PC-3 (cell line): ENCODE measurements at regions not wholly inside any gene's neighbourhood (a gene's known extent, or its start where the extent isn't known, plus 50 kb on each side); places are given as distances from the start of the nearest gene placed in this dataset.

Experiments
- ATAC-seq: fragments of 200-7000 bp; cut with Tn5 transposase; 2 replicates; pipeline ENCODE4 v1.9.1; 2020; ENCODE audit warnings: mild to moderate bottlenecking, moderate library complexity
- BruUV-seq: library from RNA; stranded (reverse); fragments of 400-500 nt; replicated peaks from 2 replicates; lab custom pipeline; 2021; lab: Mats Ljungman, UMichigan
- CTCF ChIA-PET: fragments of 300-600 bp; sonication (Branson Sonifier 250); formaldehyde crosslinking; loops from one replicate; lab custom pipeline; 2022; ENCODE audit warnings: antibody characterized with exemption; lab: Charles Lee
- POLR2A ChIA-PET: fragments of 300-600 bp; sonication (Branson Sonifier 250); formaldehyde crosslinking; loops from one replicate; lab custom pipeline; 2022; ENCODE audit warnings: antibody characterized with exemption; ENCODE audit not compliant: unreplicated experiment; lab: Charles Lee
- DNase-seq: peaks from one replicate; pipeline ENCODE4 v3.0.0-alpha.2; 2015
- H2AFZ ChIP-seq: fragments of 300-600 bp; sonication (generic); 2 replicates; pipeline ENCODE4 v1.6.0; 2016; ENCODE audit warnings: antibody characterized with exemption, low read length
- H3F3A ChIP-seq: fragments of 300-600 bp; sonication (generic); one replicate; pipeline ENCODE4 v1.6.0; 2017; ENCODE audit warnings: antibody characterized with exemption, low read length, control low read depth, mild to moderate bottlenecking; ENCODE audit not compliant: unreplicated experiment
- H3K27ac ChIP-seq: fragments of 300-600 bp; sonication (generic); 2 replicates; pipeline ENCODE4 v1.5.1; 2016; ENCODE audit warnings: mild to moderate bottlenecking, low read length
- H3K27me3 ChIP-seq: fragments of 300-600 bp; sonication (generic); 2 replicates; pipeline ENCODE4 v1.6.1; 2016; ENCODE audit warnings: low read length, mixed read lengths
- H3K36me3 ChIP-seq: fragments of 300-600 bp; sonication (generic); 2 replicates; pipeline ENCODE4 v1.6.1; 2016; ENCODE audit warnings: low read depth, mixed run types, low read length, mixed read lengths
- H3K4me1 ChIP-seq: fragments of 300-600 bp; sonication (generic); 2 replicates; pipeline ENCODE4 v1.5.1; 2016; ENCODE audit warnings: low read length; ENCODE audit not compliant: insufficient read depth
- H3K4me2 ChIP-seq: fragments of 300-600 bp; sonication (generic); 2 replicates; pipeline ENCODE4 v1.6.0; 2016; ENCODE audit warnings: low read length
- H3K4me3 ChIP-seq: fragments of 300-600 bp; sonication (generic); 2 replicates; pipeline ENCODE4 v1.5.1; 2016; ENCODE audit warnings: mild to moderate bottlenecking, low read length, mixed read lengths
- H3K79me2 ChIP-seq: fragments of 300-600 bp; sonication (generic); 2 replicates; pipeline ENCODE4 v1.6.1; 2017; ENCODE audit warnings: low read length, mixed read lengths
- H3K9ac ChIP-seq: fragments of 300-600 bp; sonication (generic); 2 replicates; pipeline ENCODE4 v1.6.0; 2016; ENCODE audit warnings: mild to moderate bottlenecking, low read length
- H3K9me2 ChIP-seq: fragments of 300-600 bp; sonication (generic); replicated peaks from 2 replicates; pipeline ENCODE4 v1.6.1; 2016; ENCODE audit warnings: mixed run types, low read length, mixed read lengths
- H3K9me3 ChIP-seq: fragments of 300-600 bp; sonication (generic); 2 replicates; pipeline ENCODE4 v1.6.1; 2016; ENCODE audit warnings: low read length, mixed read lengths
- H4K20me1 ChIP-seq: fragments of 300-600 bp; sonication (generic); 2 replicates; pipeline ENCODE4 v1.6.1; 2016; ENCODE audit warnings: low read length, mixed read lengths
- EZH2 ChIP-seq: fragments of 300-600 bp; sonication (generic); IDR thresholded peaks from one replicate; pipeline ENCODE4 v1.6.1; 2017; ENCODE audit warnings: antibody characterized with exemption, mild to moderate bottlenecking, low read length; ENCODE audit not compliant: unreplicated experiment
- EZH2phosphoT487 ChIP-seq: fragments of 300-600 bp; sonication (generic); IDR thresholded peaks from 2 replicates; pipeline ENCODE4 v1.6.1; 2018; ENCODE audit warnings: mild to moderate bottlenecking, antibody characterized with exemption, low read length, borderline replicate concordance
- intact Hi-C: fragments of 100-400 bp; cut with micrococcal nuclease; formaldehyde crosslinking; loops from 2 replicates; pipeline ENCODE4 v1.9.0; 2023
- TF ChIP-seq, protein P1 (sequence below): fragments of 300-600 bp; sonication (generic); conservative IDR thresholded peaks from 2 replicates; pipeline ENCODE4 v1.5.1; 2017; ENCODE audit warnings: antibody characterized with exemption, low read depth, mild to moderate bottlenecking, low read length

DNA sequence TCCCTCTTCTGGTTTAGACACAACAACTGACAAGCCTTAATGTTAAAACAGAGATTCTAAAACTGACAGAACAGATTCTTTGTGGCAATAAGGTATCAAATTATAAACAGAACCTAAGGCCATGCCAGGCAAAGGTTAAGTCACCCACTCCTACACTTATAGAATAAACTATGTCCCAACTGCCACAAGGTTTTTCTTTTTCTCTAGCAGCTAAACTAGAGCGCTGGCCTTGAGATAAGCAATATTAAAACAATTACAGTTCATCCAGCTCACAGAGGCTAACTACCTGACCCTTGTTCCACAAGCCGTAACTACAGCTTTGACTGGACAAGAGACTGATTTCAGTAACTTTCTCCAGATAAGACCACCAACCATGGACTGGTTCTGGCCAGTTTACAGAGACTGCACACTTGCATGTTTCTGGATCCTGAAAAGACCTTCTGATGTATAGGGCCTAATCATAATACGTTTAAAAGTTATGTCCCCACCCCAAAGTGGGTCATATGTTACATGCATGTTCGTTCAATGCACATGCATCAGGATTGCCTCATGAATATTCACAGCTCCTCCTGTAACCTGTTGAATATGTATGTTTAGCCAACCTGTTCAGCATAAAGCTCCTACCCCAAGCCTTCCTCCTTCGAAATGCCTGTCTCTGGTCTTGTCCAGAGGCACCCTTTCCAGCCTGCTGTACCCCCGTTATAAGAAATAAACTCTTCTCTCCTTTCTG, 61.9 kb upstream of the VASH1 start:
- ChIA-PET CTCF (no interaction called here), POLR2A (no interaction called here)
- TF ChIP-seq EZH2phosphoT487 (no peak), EZH2 (no peak)
- TF ChIP-seq, protein P1, sequence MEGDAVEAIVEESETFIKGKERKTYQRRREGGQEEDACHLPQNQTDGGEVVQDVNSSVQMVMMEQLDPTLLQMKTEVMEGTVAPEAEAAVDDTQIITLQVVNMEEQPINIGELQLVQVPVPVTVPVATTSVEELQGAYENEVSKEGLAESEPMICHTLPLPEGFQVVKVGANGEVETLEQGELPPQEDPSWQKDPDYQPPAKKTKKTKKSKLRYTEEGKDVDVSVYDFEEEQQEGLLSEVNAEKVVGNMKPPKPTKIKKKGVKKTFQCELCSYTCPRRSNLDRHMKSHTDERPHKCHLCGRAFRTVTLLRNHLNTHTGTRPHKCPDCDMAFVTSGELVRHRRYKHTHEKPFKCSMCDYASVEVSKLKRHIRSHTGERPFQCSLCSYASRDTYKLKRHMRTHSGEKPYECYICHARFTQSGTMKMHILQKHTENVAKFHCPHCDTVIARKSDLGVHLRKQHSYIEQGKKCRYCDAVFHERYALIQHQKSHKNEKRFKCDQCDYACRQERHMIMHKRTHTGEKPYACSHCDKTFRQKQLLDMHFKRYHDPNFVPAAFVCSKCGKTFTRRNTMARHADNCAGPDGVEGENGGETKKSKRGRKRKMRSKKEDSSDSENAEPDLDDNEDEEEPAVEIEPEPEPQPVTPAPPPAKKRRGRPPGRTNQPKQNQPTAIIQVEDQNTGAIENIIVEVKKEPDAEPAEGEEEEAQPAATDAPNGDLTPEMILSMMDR: no peak
- Histone ChIP-seq H3K79me2 (no peaks in the 10 kb centered on the region), H3K4me2 (no peak overlapping the region), H3K27ac (no peak overlapping the region), H4K20me1 (no peaks in the 10 kb centered on the region), H3K27me3 (peaks cover 52% of the 10 kb centered on the region), H3K36me3 (no peaks in the 10 kb centered on the region), H3K4me1 (no peaks in the 10 kb centered on the region), H3K9me3 (no peaks in the 10 kb centered on the region), H2AFZ (no peak overlapping the region), H3K4me3 (no peak overlapping the region), H3F3A (no peaks in the 10 kb centered on the region), H3K9ac (no peak overlapping the region), H3K9me2 (no peaks in the 10 kb centered on the region)
- DNase-seq (no peak), ATAC-seq (no peak)
- intact Hi-C loops: no loop called here
- BruUV-seq: no TSS peak

DNA sequence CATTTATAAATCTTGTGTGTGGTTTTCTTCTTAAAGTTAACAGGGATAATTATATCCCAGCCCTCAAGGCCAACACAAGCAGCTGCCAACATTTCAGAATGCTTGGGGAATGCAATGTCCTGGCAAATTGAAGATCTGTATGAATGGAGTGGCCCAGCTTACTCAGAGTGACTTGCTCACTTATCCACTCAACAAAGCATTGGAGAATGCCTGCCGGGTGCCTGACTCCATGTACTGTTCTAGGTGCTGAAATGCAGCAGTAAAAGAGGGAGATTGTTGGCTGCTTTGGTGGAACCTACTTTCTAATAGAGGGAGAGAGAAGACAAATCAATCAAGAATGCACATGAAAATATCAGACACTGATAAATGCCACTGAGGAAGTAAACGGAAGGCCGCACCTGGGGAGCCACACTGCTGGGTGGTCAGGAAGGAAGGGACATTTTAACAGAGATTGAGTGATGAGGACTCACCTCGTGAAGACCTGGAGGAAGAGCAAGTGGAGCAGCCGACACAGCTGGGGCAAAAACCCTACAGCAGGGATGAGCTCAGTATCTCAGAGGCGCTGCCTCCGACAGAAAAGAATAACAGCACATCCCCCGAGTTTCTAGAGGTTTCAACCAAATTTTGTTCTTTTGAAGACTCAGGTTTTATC, 61.2 kb upstream of the VASH1 start:
- POLR2A ChIA-PET: no interaction called here
- Histone ChIP-seq H3K9me2 (no peaks in the 10 kb centered on the region), H3K9ac (no peak overlapping the region), H3K79me2 (no peaks in the 10 kb centered on the region), H3K36me3 (no peaks in the 10 kb centered on the region), H3K27ac (no peak overlapping the region), H3K4me2 (no peak overlapping the region), H3K27me3 (peaks cover 49% of the 10 kb centered on the region), H3K4me1 (no peaks in the 10 kb centered on the region), H4K20me1 (no peaks in the 10 kb centered on the region), H3F3A (no peaks in the 10 kb centered on the region), H3K9me3 (no peaks in the 10 kb centered on the region), H3K4me3 (no peak overlapping the region), H2AFZ (no peak overlapping the region)
- no peak for DNase-seq
- intact Hi-C loops: no loop called here
- CTCF ChIA-PET: no interaction called here
- no TSS peak for BruUV-seq
- no peak for ATAC-seq
- no peak for TF ChIP-seq EZH2
- TF ChIP-seq, protein P1: no peak
- no peak for TF ChIP-seq EZH2phosphoT487

DNA sequence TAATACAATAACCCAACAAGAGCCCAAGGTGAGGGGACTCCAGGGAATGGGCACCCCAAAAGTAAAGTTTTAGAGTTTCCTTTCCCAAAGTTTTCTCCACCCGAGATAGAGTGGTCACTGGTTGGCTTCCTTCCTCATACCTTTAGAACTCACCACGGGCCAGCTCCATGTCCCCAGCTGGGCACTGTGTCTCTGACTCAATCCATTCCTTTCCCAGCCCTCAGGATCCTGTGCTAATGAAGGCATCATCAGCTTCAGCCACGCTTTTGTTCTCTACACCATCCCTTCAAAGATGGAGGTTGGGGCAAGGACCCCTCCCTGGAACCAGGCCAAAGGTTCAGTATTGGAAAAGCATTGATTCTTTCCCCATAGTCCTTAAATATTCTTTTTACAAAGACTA, 59.8 kb upstream of the VASH1 start:
- H3K36me3 ChIP-seq: no peaks in the 10 kb centered on the region
- no peak for ATAC-seq
- no peak overlapping the region for H3K9ac ChIP-seq
- H3K4me2 ChIP-seq: no peak overlapping the region
- H3K4me1 ChIP-seq: no peaks in the 10 kb centered on the region
- no peaks in the 10 kb centered on the region for H3K9me2 ChIP-seq
- H3K27ac ChIP-seq: no peak overlapping the region
- H3K27me3 ChIP-seq: peaks cover 42% of the 10 kb centered on the region; the same call in 1 of the 2 replicates
- no peak overlapping the region for H3K4me3 ChIP-seq
- H4K20me1 ChIP-seq: no peaks in the 10 kb centered on the region
- H3K9me3 ChIP-seq: no peaks in the 10 kb centered on the region
- TF ChIP-seq EZH2 (no peak), EZH2phosphoT487 (no peak)
- TF ChIP-seq, protein P1: no peak
- ChIA-PET CTCF (no interaction called here), POLR2A (no interaction called here)
- H3F3A ChIP-seq: no peaks in the 10 kb centered on the region
- BruUV-seq: no TSS peak
- H2AFZ ChIP-seq: no peak overlapping the region
- no peak for DNase-seq
- H3K79me2 ChIP-seq: no peaks in the 10 kb centered on the region
- intact Hi-C loops: no loop called here
